GM04504 (cell line): ENCODE measurements at regions not wholly inside any gene's neighbourhood (a gene's known extent, or its start where the extent isn't known, plus 50 kb on each side); places are given as distances from the start of the nearest gene placed in this dataset.
"Not testable (repeated sequence)": the region's sequence is repeated elsewhere in the genome, so short reads cannot be mapped to it uniquely, and the experiment has no call there.

Source experiments
- DNase-seq: peaks from one replicate; pipeline ENCODE4 v3.0.0-alpha.2; 2012; ENCODE audit warnings: low read depth

GRCh38 chr4:3955321-3956164 lies 189.4 kb downstream of the ADRA2C start:
- peak; percentile 98 for DNase-seq

GRCh38 chr4:3956165-3956867 lies 190.1 kb downstream of the ADRA2C start:
- not testable (repeated sequence) for DNase-seq

GRCh38 chr4:3961091-3961672 lies 195.0 kb downstream of the ADRA2C start:
- DNase-seq, result not testable (repeated sequence)

GRCh38 chr4:3964572-3965278 lies 198.5 kb downstream of the ADRA2C start:
- not testable (repeated sequence) for DNase-seq

- not testable (repeated sequence) for DNase-seq
These were observed 201.0 kb downstream of the ADRA2C start for GRCh38 chr4:3967204-3967603.

GRCh38 chr4:3972626-3973025 lies 206.4 kb downstream of the ADRA2C start:
- not testable (repeated sequence) for DNase-seq

- DNase-seq, result not testable (repeated sequence)
These were observed 207.5 kb downstream of the ADRA2C start for GRCh38 chr4:3973581-3974200.

- DNase-seq, result not testable (repeated sequence)
These were observed 217.4 kb downstream of the ADRA2C start for GRCh38 chr4:3983518-3984125.

GRCh38 chr4:3984796-3985195 lies 218.6 kb downstream of the ADRA2C start:
- DNase-seq, result not testable (repeated sequence)

- DNase-seq, result not testable (repeated sequence)
These were observed 220.2 kb downstream of the ADRA2C start for GRCh38 chr4:3986412-3986811.

- DNase-seq, result not testable (repeated sequence)
These were observed 229.3 kb downstream of the OTOP1 start for GRCh38 chr4:3997386-3997785.

- not testable (repeated sequence) for DNase-seq
These were observed 222.7 kb downstream of the OTOP1 start for GRCh38 chr4:4004036-4004435.

GRCh38 chr4:4004702-4005101 lies 222.0 kb downstream of the OTOP1 start:
- not testable (repeated sequence) for DNase-seq

- DNase-seq, result not testable (repeated sequence)
These were observed 220.4 kb downstream of the OTOP1 start for GRCh38 chr4:4006356-4006755.

GRCh38 chr4:4019071-4019470 lies 207.7 kb downstream of the OTOP1 start:
- not testable (repeated sequence) for DNase-seq

GRCh38 chr4:4021161-4021560 lies 205.6 kb downstream of the OTOP1 start:
- not testable (repeated sequence) for DNase-seq

- DNase-seq, result not testable (repeated sequence)
These were observed 200.0 kb downstream of the OTOP1 start for GRCh38 chr4:4026708-4027107.

- DNase-seq, result not testable (repeated sequence)
These were observed 198.0 kb downstream of the OTOP1 start for GRCh38 chr4:4028752-4029151.

- not testable (repeated sequence) for DNase-seq
These were observed 196.2 kb downstream of the OTOP1 start for GRCh38 chr4:4030509-4030908.

GRCh38 chr4:4031446-4032135 lies 195.1 kb downstream of the OTOP1 start:
- not testable (repeated sequence) for DNase-seq
